Astrocyte (in vitro differentiated cells and primary cell): ENCODE measurements at regions not wholly inside any gene's neighbourhood (a gene's known extent, or its start where the extent isn't known, plus 50 kb on each side); places are given as distances from the start of the nearest gene placed in this dataset.

Experiments used
- DNase-seq: peaks from one replicate; pipeline ENCODE4 v3.0.0-alpha.2; 2010; ENCODE audit warnings: low read depth
- FAIRE-seq: peaks from 2 replicates; lab custom pipeline; 2011; peaks lifted over from hg19 to GRCh38; lab: Jason Lieb, UNC
- H2AFZ ChIP-seq: 2 replicates; pipeline ENCODE4 v1.6.0; 2012; ENCODE audit warnings: low read depth, low read length, inconsistent platforms
- H3K27ac ChIP-seq: 2 replicates; pipeline ENCODE4 v1.5.1; 2011; ENCODE audit warnings: low read depth, low read length, inconsistent platforms
- H3K27me3 ChIP-seq: 2 replicates; pipeline ENCODE4 v1.6.0; 2011; ENCODE audit warnings: low read length, inconsistent platforms; ENCODE audit not compliant: insufficient read depth
- H3K36me3 ChIP-seq: 2 replicates; pipeline ENCODE4 v1.5.1; 2011; ENCODE audit warnings: low read length, inconsistent platforms; ENCODE audit not compliant: insufficient read depth
- H3K4me1 ChIP-seq: 2 replicates; pipeline ENCODE4 v1.5.1; 2011; ENCODE audit warnings: low read length, inconsistent platforms; ENCODE audit not compliant: insufficient read depth
- H3K4me2 ChIP-seq: 2 replicates; pipeline ENCODE4 v1.6.0; 2012; ENCODE audit warnings: low read length, inconsistent platforms
- H3K4me3 ChIP-seq: 2 replicates; pipeline ENCODE4 v1.5.1; 2011; ENCODE audit warnings: low read depth, mild to moderate bottlenecking, low read length, inconsistent platforms; ENCODE audit not compliant: insufficient read depth
- H3K79me2 ChIP-seq: 2 replicates; pipeline ENCODE4 v1.6.0; 2012; ENCODE audit warnings: mild to moderate bottlenecking, low read length, inconsistent platforms; ENCODE audit not compliant: insufficient read depth
- H3K9ac ChIP-seq: 2 replicates; pipeline ENCODE4 v1.6.0; 2012; ENCODE audit warnings: mild to moderate bottlenecking, low read length, inconsistent platforms
- H3K9me3 ChIP-seq: 2 replicates; pipeline ENCODE4 v1.5.1; 2012; ENCODE audit warnings: low read depth, mild to moderate bottlenecking, low read length, inconsistent platforms; ENCODE audit not compliant: insufficient read depth
- H4K20me1 ChIP-seq: 2 replicates; pipeline ENCODE4 v1.6.0; 2012; ENCODE audit warnings: low read length, inconsistent platforms; ENCODE audit not compliant: insufficient read depth
- H3K27ac Mint-ChIP-seq: one replicate; pipeline ENCODE4 v1.8.0; 2021; ENCODE audit warnings: mild to moderate bottlenecking, mixed read lengths; ENCODE audit not compliant: unreplicated experiment
- H3K27me3 Mint-ChIP-seq: one replicate; pipeline ENCODE4 v1.8.0; 2021; ENCODE audit warnings: low read depth, mixed read lengths; ENCODE audit not compliant: unreplicated experiment
- H3K36me3 Mint-ChIP-seq: one replicate; pipeline ENCODE4 v1.8.0; 2021; ENCODE audit warnings: low read depth, mixed read lengths; ENCODE audit not compliant: unreplicated experiment
- H3K4me1 Mint-ChIP-seq: one replicate; pipeline ENCODE4 v1.8.0; 2021; ENCODE audit warnings: low read depth, mixed read lengths; ENCODE audit not compliant: unreplicated experiment
- H3K4me3 Mint-ChIP-seq: one replicate; pipeline ENCODE4 v1.8.0; 2021; ENCODE audit warnings: mild to moderate bottlenecking, moderate library complexity, mixed read lengths; ENCODE audit not compliant: unreplicated experiment
- H3K9me3 Mint-ChIP-seq: one replicate; pipeline ENCODE4 v1.8.0; 2021; ENCODE audit warnings: mild to moderate bottlenecking, mixed read lengths; ENCODE audit not compliant: unreplicated experiment
- CTCF ChIP-seq: IDR thresholded peaks from 2 replicates; pipeline ENCODE4 v1.5.1; 2011; ENCODE audit warnings: low read depth, mild to moderate bottlenecking, inconsistent platforms, low read length, moderate library complexity; ENCODE audit not compliant: insufficient read depth
- EZH2 ChIP-seq: IDR thresholded peaks from 2 replicates; pipeline ENCODE4 v1.6.1; 2012; ENCODE audit warnings: mild to moderate bottlenecking, low read length, inconsistent platforms; ENCODE audit not compliant: insufficient read depth

DNA sequence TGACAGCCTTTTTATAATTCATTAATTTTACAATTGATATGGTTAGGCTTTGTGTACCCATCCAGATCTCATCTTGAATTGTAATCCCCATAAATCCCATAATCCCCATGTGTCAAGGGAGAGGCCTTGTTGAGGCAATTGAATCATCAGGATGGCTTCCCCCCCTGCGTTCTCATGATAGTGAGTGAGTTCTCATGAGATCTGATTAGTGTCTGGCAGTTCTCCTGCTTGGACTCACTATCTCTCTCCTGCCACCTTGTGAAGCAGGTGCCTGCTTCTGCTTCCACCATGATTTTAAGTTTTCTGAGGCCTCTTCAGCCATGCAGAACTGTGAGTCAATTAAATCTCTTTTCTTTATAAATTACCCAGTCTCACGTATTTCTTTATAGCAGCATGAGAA is 165.7 kb upstream of the GNAI1 start:
- no peak overlapping the region for H3K4me2 ChIP-seq
- no peaks in the 10 kb centered on the region for H3K27me3 ChIP-seq
- H3K36me3 Mint-ChIP-seq, result no peaks in the 10 kb centered on the region
- no peak overlapping the region for H3K27ac Mint-ChIP-seq
- H4K20me1 ChIP-seq, result no peaks in the 10 kb centered on the region
- TF ChIP-seq CTCF (no peak), EZH2 (no peak)
- H3K9me3 Mint-ChIP-seq, result no peaks in the 10 kb centered on the region
- FAIRE-seq, result no peak
- H3K9me3 ChIP-seq, result no peaks in the 10 kb centered on the region
- H3K79me2 ChIP-seq, result no peaks in the 10 kb centered on the region
- H3K27me3 Mint-ChIP-seq, result no peaks in the 10 kb centered on the region
- no peak for DNase-seq
- H3K4me1 Mint-ChIP-seq, result no peaks in the 10 kb centered on the region
- H3K9ac ChIP-seq, result no peak overlapping the region
- no peak overlapping the region for H3K4me3 ChIP-seq
- no peaks in the 10 kb centered on the region for H3K4me1 ChIP-seq
- H2AFZ ChIP-seq, result no peak overlapping the region
- no peak overlapping the region for H3K4me3 Mint-ChIP-seq
- no peak overlapping the region for H3K27ac ChIP-seq
- no peaks in the 10 kb centered on the region for H3K36me3 ChIP-seq

- no peaks in the 10 kb centered on the region for H4K20me1 ChIP-seq
- FAIRE-seq (peak; percentile 49), DNase-seq (peak; percentile 7)
- H3K4me1 Mint-ChIP-seq, result no peaks in the 10 kb centered on the region
- H3K9me3 ChIP-seq, result no peaks in the 10 kb centered on the region
- no peaks in the 10 kb centered on the region for H3K79me2 ChIP-seq
- H3K4me2 ChIP-seq, result no peak overlapping the region
- TF ChIP-seq CTCF (no peak), EZH2 (no peak)
- no peaks in the 10 kb centered on the region for H3K9me3 Mint-ChIP-seq
- H3K4me3 ChIP-seq, result no peak overlapping the region
- no peak overlapping the region for H3K4me3 Mint-ChIP-seq
- no peaks in the 10 kb centered on the region for H3K27me3 Mint-ChIP-seq
- no peak overlapping the region for H3K9ac ChIP-seq
- no peaks in the 10 kb centered on the region for H3K36me3 ChIP-seq
- H3K4me1 ChIP-seq, result no peaks in the 10 kb centered on the region
- H2AFZ ChIP-seq, result no peak overlapping the region
- H3K27me3 ChIP-seq, result no peaks in the 10 kb centered on the region
- no peak overlapping the region for H3K27ac ChIP-seq
- H3K27ac Mint-ChIP-seq, result no peak overlapping the region
- H3K36me3 Mint-ChIP-seq, result no peaks in the 10 kb centered on the region
Measured at GRCh38 chr7:79968077-79968648, 166.5 kb upstream of the GNAI1 start.

DNA sequence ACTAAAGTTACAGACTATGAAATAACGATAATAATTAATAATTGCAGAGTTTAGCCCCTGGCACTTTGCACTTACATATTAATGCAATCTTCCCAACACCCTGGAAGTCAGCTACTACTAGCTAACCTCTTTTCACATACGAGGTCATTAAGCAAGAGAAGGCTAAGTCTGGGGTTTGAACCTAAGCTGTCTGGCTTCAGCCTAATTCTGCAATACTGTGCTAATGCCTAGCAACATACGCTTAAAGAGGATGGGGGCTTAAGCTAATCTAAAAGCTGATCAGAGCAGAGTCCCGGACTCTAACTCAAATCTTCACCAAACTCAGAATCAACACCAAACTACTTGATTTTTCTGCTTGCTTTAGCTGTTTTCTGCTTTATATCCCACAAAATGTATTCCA is 168.7 kb upstream of the GNAI1 start:
- no peaks in the 10 kb centered on the region for H3K36me3 Mint-ChIP-seq
- no peak overlapping the region for H3K27ac ChIP-seq
- no peaks in the 10 kb centered on the region for H3K4me1 ChIP-seq
- no peak overlapping the region for H3K4me3 Mint-ChIP-seq
- H3K9me3 ChIP-seq, result no peaks in the 10 kb centered on the region
- TF ChIP-seq EZH2, result no peak
- no peak for TF ChIP-seq CTCF
- no peak overlapping the region for H3K9ac ChIP-seq
- no peaks in the 10 kb centered on the region for H3K79me2 ChIP-seq
- no peaks in the 10 kb centered on the region for H3K27me3 ChIP-seq
- no peak overlapping the region for H2AFZ ChIP-seq
- no peak overlapping the region for H3K4me2 ChIP-seq
- FAIRE-seq, result no peak
- no peak overlapping the region for H3K27ac Mint-ChIP-seq
- no peak for DNase-seq
- no peaks in the 10 kb centered on the region for H4K20me1 ChIP-seq
- no peak overlapping the region for H3K4me3 ChIP-seq
- H3K27me3 Mint-ChIP-seq, result no peaks in the 10 kb centered on the region
- H3K36me3 ChIP-seq, result no peaks in the 10 kb centered on the region
- H3K4me1 Mint-ChIP-seq, result no peaks in the 10 kb centered on the region
- H3K9me3 Mint-ChIP-seq, result no peaks in the 10 kb centered on the region
